ENCODE measurements at regions not wholly inside any gene's neighbourhood (a gene's known extent, or its start where the extent isn't known, plus 50 kb on each side); places are given as distances from the start of the nearest gene placed in this dataset.

DNA sequence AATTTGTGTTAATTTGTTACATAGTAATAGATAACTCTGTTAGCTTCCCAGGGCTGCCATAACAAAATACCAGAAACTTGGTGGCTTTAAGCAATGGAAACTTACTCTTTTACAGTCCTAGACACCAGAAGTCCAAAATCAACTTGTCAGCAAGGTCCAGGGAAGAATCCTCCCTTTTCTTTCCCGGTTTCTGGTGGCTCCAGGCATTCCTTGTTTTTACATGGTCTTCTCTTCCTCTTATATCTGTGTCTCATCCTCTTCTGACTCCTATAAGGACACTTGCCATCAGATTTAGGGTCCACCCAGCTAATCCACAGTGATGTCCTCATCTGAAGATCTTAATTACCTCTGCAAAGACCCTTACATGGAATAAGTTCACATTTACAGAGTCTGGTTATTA, 95.6 kb downstream of the DDX1 start:
- intact Hi-C loops (cut with DNase I) = no loop called here
- no peak overlapping the region for H3K4me3 ChIP-seq (replicated peaks in 1 of 3)
- H3K27ac ChIP-seq = no peak overlapping the region
- no peaks in the 10 kb centered on the region for H3K36me3 ChIP-seq
- no peaks in the 10 kb centered on the region for H3K27me3 ChIP-seq
- WGBS, 2 donors = 86 to 93% methylated on average over 1 of the region's 1 CpG
- TF ChIP-seq POLR2A (IDR thresholded peaks at IDR 0.05) = no peak
- TF ChIP-seq, protein P1, sequence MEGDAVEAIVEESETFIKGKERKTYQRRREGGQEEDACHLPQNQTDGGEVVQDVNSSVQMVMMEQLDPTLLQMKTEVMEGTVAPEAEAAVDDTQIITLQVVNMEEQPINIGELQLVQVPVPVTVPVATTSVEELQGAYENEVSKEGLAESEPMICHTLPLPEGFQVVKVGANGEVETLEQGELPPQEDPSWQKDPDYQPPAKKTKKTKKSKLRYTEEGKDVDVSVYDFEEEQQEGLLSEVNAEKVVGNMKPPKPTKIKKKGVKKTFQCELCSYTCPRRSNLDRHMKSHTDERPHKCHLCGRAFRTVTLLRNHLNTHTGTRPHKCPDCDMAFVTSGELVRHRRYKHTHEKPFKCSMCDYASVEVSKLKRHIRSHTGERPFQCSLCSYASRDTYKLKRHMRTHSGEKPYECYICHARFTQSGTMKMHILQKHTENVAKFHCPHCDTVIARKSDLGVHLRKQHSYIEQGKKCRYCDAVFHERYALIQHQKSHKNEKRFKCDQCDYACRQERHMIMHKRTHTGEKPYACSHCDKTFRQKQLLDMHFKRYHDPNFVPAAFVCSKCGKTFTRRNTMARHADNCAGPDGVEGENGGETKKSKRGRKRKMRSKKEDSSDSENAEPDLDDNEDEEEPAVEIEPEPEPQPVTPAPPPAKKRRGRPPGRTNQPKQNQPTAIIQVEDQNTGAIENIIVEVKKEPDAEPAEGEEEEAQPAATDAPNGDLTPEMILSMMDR (IDR thresholded peaks at IDR 0.05) = no peak
- DNase-seq = no peak
- no peaks in the 10 kb centered on the region for H3K9me3 ChIP-seq
- peaks cover 3 to 17% of the 10 kb centered on the region in 2 donors for H3K4me1 ChIP-seq

DNA sequence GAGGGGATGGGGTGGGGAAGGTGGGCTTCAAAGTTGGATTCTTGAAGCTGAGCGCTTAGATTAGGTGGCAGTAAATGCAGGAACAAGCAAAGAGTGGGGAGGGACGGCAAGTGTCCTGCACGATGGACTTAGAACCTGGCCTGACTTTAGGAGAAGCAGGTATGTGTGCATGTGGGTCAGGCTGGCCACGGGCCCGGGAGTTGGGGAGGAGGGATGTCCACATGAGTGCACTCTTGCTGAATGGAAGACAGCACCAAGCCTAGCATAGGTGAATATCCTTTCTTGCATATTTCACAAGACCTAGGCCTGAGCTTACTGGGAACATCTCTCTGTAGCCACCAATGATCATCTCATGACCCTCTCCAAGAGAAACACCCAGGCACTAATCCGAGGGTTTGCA, 96.1 kb downstream of the DDX1 start:
- H3K4me3 ChIP-seq (replicated peaks in 1 of 3) = no peak overlapping the region
- intact Hi-C loops (cut with DNase I) = no loop called here
- H3K9me3 ChIP-seq = no peaks in the 10 kb centered on the region
- TF ChIP-seq POLR2A (IDR thresholded peaks at IDR 0.05) = no peak
- TF ChIP-seq, protein P1 (IDR thresholded peaks at IDR 0.05) = no peak
- no peak overlapping the region for H3K27ac ChIP-seq
- H3K36me3 ChIP-seq = no peaks in the 10 kb centered on the region
- peaks cover 3 to 17% of the 10 kb centered on the region in 2 donors for H3K4me1 ChIP-seq
- H3K27me3 ChIP-seq = no peaks in the 10 kb centered on the region
- WGBS, 2 donors = 61 to 67% methylated on average over 6 of the region's 6 CpGs
- DNase-seq = peak; percentile 55 to 56

DNA sequence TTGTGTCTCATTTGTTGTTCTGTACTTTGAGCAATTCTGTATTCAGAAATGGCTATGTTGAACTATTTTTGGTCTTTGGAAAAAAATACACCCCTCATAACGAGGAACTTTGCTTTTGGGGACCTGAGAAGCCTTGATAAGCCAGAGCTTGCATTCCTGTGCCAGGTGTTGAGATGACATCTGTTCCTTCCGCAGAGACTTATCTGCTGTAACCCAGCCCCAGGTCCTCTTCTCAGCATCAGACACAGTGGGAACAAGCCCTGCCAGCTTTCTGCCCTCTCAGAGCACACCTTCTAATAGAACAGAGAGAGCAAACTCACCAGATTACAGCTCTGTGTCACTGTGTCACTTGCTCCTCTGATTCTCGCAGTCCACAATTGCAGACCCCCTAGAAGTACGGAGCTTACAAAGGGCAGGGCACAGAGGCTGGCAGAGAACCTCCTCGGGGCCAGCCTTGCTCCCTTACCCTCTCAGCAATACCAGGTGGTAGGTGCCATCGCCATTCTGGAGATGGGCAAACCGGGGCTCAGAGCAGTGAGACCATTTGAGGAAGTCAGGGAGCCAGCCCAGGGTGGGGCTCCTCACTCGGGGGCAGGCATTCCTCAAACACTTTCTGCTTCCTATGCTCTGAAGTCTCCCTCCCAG, 97.4 kb downstream of the DDX1 start:
- Histone ChIP-seq H3K27ac (no peak overlapping the region), H3K36me3 (no peaks in the 10 kb centered on the region), H3K4me1 (peaks cover 3 to 17% of the 10 kb centered on the region in 2 donors), H3K9me3 (no peaks in the 10 kb centered on the region), H3K27me3 (no peaks in the 10 kb centered on the region), H3K4me3 (replicated peaks in 1 of 3) (no peak overlapping the region)
- no peak for DNase-seq
- intact Hi-C loops (cut with DNase I) = no loop called here
- TF ChIP-seq POLR2A (IDR thresholded peaks at IDR 0.05) = no peak
- TF ChIP-seq, protein P1 (IDR thresholded peaks at IDR 0.05) = no peak
- WGBS, 2 donors = 80% methylated on average over 7 to 8 of the region's 8 CpGs

DNA sequence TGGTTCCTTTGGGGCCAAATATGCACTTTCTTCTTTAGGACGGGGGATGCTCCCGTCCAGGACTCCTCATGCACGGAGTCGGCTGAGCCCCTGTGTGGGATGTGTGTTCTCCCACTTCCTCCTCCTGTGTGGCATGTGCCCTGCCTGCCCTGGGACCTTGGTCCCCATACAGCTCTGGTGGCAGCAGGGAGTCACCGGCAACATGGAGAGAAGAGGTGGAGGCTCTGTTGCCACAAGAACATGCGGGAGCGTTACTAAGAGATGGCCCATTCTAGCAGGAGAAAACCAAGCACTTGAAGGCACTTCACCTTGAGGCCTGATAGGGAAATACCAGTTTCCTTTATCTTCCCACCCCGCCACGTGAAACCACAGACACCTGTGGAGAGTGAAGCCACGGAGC, 98.0 kb downstream of the DDX1 start:
- Histone ChIP-seq H3K4me1 (peaks cover 3 to 17% of the 10 kb centered on the region in 2 donors), H3K27me3 (no peaks in the 10 kb centered on the region), H3K9me3 (no peaks in the 10 kb centered on the region), H3K36me3 (no peaks in the 10 kb centered on the region), H3K27ac (no peak overlapping the region), H3K4me3 (replicated peaks in 1 of 3) (no peak overlapping the region)
- no peak for DNase-seq
- intact Hi-C loops (cut with DNase I) = no loop called here
- no peak for TF ChIP-seq POLR2A (IDR thresholded peaks at IDR 0.05)
- WGBS, 2 donors = 69 to 79% methylated on average over 10 of the region's 10 CpGs

DNA sequence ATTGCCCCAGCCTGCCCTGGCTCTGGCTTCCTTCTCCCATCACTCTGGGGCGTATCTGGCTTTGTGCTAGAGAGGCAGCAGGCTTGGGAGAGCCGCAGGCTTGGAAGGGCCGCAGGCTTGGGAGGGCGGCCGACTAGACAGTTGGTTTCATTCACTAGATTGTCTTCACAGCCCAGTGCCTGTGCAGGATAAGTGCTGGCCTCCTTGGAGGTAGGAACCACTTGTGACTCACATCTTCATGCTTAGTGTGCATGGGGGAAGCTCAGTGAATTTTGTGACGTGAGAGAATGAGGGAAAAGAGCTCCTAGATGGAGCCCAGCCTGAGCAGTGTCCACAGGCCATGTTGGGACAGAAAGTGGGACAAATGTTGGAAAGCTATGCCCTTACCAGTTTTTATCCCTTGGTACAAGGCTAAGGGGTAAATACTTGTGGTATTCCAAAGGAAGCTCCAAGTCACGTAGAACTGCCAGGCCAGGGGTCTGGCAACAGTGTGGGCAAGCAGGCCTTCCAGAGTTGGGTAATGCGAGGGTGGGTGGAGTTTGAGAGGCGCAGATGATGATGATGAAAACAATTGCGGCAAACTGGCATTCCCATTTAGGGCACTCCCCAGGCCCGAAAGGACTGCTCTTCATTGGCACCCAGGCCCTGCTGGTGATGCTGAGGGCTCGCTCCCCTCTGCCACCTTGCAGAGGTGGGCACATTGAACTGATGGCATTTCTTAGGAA, 100.1 kb downstream of the DDX1 start:
- no peaks in the 10 kb centered on the region for H3K36me3 ChIP-seq
- TF ChIP-seq, protein P1 (IDR thresholded peaks at IDR 0.05) = no peak
- TF ChIP-seq POLR2A (IDR thresholded peaks at IDR 0.05) = no peak
- intact Hi-C loops (cut with DNase I) = no loop called here
- peak; percentile 77 to 82 for DNase-seq
- no peaks in the 10 kb centered on the region for H3K9me3 ChIP-seq
- H3K27me3 ChIP-seq = no peaks in the 10 kb centered on the region
- H3K4me1 ChIP-seq = peaks cover 3 to 17% of the 10 kb centered on the region in 2 donors
- H3K4me3 ChIP-seq (replicated peaks in 1 of 3) = no peak overlapping the region
- WGBS, 2 donors = 67 to 79% methylated on average over 9 to 11 of the region's 12 CpGs
- H3K27ac ChIP-seq = peak overlapping the region; percentile 4 to 30 (median 21)

Data from thyroid gland (tissue), 4 donors.